ENCODE measurements at regions not wholly inside any gene's neighbourhood (a gene's known extent, or its start where the extent isn't known, plus 50 kb on each side); places are given as distances from the start of the nearest gene placed in this dataset.

DNA sequence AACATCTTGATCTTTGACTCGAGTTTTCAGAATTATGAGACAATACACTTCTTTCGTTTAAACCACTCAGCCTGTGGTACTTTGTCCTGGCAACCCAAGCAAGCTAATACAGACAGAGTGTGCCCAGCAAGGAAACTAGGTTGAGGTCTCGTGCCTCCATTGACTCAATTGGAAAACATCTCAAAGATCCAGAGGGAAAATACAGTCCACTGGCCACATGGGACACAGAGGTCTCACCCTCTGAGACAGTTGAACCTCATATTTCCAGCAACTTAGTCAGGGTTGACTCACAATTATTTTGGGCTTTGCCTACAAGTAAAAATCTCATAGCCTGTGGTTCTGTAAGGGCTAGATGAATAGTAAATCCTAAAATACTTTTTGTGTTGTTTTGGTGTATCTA, 631.5 kb downstream of the MTRR start:
- DNase-seq (ENCODE audit: low spot score): no peak
- in situ Hi-C loops (cut with MboI; ENCODE audit: low sequenced_read_pairs, unreplicated experiment): no loop called here
- TF ChIP-seq, protein P1, sequence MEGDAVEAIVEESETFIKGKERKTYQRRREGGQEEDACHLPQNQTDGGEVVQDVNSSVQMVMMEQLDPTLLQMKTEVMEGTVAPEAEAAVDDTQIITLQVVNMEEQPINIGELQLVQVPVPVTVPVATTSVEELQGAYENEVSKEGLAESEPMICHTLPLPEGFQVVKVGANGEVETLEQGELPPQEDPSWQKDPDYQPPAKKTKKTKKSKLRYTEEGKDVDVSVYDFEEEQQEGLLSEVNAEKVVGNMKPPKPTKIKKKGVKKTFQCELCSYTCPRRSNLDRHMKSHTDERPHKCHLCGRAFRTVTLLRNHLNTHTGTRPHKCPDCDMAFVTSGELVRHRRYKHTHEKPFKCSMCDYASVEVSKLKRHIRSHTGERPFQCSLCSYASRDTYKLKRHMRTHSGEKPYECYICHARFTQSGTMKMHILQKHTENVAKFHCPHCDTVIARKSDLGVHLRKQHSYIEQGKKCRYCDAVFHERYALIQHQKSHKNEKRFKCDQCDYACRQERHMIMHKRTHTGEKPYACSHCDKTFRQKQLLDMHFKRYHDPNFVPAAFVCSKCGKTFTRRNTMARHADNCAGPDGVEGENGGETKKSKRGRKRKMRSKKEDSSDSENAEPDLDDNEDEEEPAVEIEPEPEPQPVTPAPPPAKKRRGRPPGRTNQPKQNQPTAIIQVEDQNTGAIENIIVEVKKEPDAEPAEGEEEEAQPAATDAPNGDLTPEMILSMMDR (IDR thresholded peaks at IDR 0.05; ENCODE audit: borderline replicate concordance, control extremely low read depth, extremely low read depth, insufficient read depth, missing control alignments): no peak

DNA sequence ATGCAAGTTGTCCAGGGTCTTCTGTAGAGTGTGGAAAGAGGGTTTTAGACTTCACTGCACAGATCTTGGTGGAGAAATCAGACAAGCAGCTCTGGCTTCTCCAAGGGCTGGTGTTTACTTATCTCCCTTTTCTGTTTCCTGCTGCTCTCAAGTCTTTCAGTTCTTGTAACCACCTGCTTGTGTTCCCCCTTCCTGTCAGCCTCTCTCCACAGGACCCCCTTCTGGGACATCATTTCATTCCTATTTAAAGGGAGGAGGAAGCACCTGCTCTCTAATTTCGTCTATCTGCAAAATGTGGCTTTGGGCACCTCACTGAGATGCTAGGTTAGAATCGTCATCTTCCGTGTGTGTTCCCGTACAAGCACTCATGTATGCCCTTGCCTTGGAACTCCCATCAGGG, 636.2 kb downstream of the MTRR start:
- no peak for DNase-seq (ENCODE audit: low spot score)
- in situ Hi-C loops (cut with MboI; ENCODE audit: low sequenced_read_pairs, unreplicated experiment): no loop called here
- TF ChIP-seq, protein P1 (IDR thresholded peaks at IDR 0.05; ENCODE audit: borderline replicate concordance, control extremely low read depth, extremely low read depth, insufficient read depth, missing control alignments): no peak

DNA sequence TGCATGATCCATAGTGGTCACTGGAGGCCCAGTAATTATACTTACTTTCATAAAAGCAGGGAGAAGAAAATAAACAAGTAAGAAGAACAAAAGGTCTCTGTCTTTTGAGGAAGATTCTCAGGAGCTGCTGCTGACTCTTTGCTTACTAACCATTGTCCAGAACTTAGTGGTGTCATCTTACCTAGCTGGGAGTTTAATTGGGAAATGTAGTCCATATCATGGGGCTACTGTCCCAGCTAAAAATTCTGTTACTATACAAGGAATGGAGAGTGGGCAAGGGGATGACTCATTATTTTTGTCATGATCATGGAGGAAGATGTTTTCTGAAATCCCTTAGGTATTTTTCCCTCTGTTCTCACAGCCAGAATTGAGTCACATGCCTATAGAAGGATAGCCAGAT, 639.3 kb downstream of the MTRR start:
- TF ChIP-seq, protein P1 (IDR thresholded peaks at IDR 0.05; ENCODE audit: borderline replicate concordance, control extremely low read depth, extremely low read depth, insufficient read depth, missing control alignments): no peak
- DNase-seq (ENCODE audit: low spot score): no peak
- in situ Hi-C loops (cut with MboI; ENCODE audit: low sequenced_read_pairs, unreplicated experiment): no loop called here

DNA sequence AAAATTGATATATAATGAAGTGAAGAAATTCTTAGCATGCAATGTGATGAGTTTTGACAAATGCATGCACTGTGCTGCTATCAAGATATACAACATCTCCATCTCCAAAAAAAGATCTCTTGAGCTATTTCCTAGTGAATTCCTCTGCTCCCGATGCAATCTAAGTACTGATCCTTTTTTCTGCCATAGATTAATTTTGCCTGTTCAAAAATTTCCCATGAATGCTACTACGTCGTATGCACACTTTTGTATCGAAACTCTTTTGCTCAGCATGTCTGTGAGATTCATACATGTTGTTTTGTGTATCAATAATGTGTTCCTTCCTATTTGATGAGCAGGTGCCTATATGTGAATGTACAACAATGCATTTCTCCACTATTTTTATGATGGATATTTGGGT, 647.4 kb downstream of the MTRR start:
- in situ Hi-C loops (cut with MboI; ENCODE audit: low sequenced_read_pairs, unreplicated experiment): no loop called here
- no peak for DNase-seq (ENCODE audit: low spot score)
- TF ChIP-seq, protein P1 (IDR thresholded peaks at IDR 0.05; ENCODE audit: borderline replicate concordance, control extremely low read depth, extremely low read depth, insufficient read depth, missing control alignments): no peak

DNA sequence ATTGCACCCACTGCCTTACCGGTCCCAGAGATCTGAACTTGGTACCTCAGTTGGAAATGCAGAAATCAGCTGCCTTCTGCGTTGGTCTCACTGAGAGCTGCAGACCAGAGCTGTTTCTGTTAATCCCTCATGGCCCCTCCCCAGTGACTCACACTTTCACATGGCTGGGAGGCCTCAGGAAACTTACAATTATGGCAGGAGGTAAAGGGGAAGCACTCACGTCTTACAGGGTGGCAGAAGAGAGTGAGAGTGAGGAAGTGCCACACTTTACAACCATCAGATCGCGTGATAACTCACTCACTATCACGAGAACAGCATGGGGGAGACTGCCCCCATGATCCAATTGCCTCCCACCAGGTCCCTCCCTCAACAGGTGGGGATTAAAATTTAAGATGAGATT, 648.5 kb downstream of the MTRR start:
- DNase-seq (ENCODE audit: low spot score): no peak
- in situ Hi-C loops (cut with MboI; ENCODE audit: low sequenced_read_pairs, unreplicated experiment): no loop called here

DNA sequence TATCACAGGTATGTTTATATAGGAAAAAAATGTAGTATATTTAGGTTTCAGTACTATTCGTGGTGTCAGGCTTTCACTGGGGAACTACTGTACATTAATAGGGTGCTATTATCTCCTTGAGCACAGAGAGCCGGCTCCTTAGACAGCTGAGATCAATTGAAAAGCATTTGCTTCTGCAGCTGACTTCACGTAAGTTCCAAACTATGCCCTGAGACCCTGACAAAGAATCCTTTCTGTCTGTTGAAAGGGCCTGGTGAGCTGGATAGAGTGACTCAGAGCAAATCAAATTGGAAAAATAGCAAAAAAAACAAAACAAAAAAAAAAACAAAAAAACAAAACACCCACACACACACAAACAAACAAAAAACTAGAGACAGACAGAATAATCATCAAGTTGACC, 652.0 kb downstream of the MTRR start:
- TF ChIP-seq, protein P1 (IDR thresholded peaks at IDR 0.05; ENCODE audit: borderline replicate concordance, control extremely low read depth, extremely low read depth, insufficient read depth, missing control alignments): no peak
- DNase-seq (ENCODE audit: low spot score): no peak
- in situ Hi-C loops (cut with MboI; ENCODE audit: low sequenced_read_pairs, unreplicated experiment): no loop called here

More for the DNA sequence above, 648.5 kb downstream of the MTRR start:
- TF ChIP-seq, protein P1 (IDR thresholded peaks at IDR 0.05; ENCODE audit: borderline replicate concordance, control extremely low read depth, extremely low read depth, insufficient read depth, missing control alignments): no peak

DNA sequence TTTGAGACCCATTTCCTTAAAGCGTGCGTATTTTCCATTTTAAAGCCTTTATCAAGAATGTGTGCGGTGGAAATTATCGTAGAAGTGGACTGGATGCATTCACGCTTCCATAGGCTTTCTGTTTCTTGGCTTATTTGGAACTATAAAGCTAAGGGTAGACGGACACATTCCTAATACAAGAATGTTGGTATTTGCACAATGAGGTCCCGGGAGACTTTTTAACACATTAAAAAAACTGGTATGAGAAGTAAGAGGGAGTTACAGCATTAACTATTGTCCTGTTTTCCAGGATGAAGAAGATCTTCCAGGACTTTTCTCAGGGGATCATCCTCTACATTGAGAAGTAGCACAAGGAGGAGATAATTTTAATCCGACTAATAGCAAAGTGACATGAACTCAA, 653.0 kb downstream of the MTRR start:
- TF ChIP-seq, protein P1 (IDR thresholded peaks at IDR 0.05; ENCODE audit: borderline replicate concordance, control extremely low read depth, extremely low read depth, insufficient read depth, missing control alignments): no peak
- no peak for DNase-seq (ENCODE audit: low spot score)
- in situ Hi-C loops (cut with MboI; ENCODE audit: low sequenced_read_pairs, unreplicated experiment): no loop called here
